GM18858 (cell line): ENCODE measurements at regions not wholly inside any gene's neighbourhood (a gene's known extent, or its start where the extent isn't known, plus 50 kb on each side); places are given as distances from the start of the nearest gene placed in this dataset.
"Not testable (repeated sequence)": the region's sequence is repeated elsewhere in the genome, so short reads cannot be mapped to it uniquely, and the experiment has no call there.

Experiments used
- ATAC-seq: cut with Tn5 transposase; IDR thresholded peaks from one replicate; pipeline ENCODE4 v1.9.1; 2021; ENCODE audit not compliant: unreplicated experiment

DNA sequence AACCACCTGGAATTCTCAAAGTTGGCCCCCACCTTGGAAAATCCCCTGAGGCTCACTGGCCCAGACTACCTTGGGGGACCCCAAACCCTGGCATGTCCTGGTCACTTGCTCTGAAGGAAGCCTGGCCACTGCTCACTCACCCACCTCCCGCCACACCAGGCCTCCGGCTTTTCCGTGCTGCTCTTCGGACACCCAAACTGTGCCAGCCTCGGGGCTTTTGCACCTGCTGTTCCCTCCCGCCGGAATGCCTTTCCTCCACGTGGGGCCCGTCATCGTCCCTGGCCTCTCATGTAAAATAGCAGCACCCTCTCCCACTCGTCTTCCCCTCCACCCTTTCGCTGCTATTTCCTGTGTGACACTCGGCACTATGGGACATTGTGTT lies 87.2 kb upstream of the NCOR2 start:
- no peak for ATAC-seq

DNA sequence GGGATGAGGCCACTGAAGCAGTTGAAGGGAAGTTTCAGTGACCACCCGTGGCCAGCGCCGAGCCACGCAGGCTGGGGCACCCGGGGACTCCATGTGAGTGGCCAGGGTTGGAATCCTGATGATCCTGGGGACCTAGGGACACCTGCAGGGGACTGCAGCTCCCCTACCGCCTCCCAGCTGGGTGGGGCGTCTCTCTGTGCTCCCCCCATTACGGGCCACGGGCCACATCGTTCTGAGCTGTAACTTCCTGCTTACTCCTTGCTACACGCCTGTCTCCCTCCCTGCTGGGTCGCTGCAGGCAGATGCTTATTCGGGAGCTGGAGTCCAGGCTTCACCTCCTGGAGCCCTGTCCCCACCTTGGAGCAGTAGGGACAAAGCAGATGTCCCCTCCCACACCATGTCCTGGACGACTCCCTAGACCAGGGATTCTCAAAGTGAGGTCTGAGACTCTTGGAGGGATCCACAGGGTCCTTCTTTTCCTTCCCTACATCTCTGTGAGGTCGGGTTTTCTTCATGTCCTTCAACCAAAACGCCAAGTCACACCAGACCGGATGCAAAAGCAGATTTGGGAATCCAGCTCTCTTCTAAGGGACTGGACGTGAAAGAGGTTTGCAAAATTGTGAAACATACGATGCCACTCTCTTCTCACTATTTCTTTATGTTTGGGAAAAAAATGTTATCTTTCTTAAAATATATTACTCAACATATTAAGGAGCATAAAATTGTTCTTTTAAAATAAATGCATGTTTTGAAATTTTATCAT lies 85.9 kb upstream of the NCOR2 start:
- no peak for ATAC-seq

DNA sequence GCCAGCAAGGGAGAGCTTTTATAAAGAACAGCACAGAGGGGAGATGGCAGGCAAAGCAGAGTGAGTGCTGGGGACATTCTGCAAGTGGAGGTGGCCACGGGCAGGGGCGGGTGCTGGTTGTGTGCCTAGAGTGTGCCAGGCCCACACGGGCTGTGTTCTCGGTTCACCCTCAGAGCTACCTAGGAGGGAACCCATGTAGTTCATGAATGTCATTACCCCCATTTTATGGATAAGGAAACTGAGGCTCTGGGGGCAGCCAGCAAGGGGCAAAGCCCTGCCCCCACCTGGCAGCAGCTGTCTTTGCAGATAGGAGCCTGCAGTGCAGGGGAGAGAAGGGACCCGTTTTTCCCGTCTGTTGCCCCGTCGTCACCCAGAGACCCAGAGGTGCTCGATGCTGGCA lies 85.2 kb upstream of the NCOR2 start:
- ATAC-seq = no peak

DNA sequence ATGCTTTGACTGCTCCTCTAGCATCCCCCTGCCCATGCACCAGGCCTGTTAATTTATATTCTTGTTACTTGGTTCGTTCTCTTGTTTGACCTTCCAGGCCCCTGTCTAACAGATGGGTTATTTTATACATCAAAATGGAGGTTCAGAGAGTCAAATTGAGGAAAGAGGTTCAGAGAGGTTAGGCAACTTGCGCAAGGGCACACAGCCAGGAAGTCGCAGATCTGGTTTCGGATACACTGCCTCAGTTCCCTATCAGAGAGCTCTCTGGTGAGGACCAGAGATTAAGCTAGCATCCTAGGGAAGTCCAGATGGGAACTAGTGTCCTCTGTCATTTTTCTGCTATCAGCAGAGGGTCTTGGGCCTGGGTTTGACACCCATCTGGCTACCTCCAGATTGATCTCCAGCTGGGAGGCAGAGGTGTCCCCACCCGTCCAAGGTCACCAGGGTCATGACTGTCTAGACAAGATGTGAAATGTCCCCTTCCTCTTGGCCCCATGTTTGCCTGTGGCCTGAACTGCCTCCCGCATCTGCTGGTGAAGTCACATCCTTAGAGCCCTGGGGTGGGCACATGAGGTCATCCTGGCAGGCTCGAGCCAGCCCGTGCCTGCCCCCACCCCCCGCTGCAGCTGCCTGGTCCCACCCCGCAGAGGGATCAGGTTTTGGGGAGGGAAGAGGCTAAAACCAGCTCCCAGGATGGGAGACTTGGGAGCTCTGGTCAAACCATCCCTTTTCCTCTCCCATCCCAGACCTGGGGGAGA lies 84.3 kb upstream of the NCOR2 start:
- ATAC-seq = no peak

DNA sequence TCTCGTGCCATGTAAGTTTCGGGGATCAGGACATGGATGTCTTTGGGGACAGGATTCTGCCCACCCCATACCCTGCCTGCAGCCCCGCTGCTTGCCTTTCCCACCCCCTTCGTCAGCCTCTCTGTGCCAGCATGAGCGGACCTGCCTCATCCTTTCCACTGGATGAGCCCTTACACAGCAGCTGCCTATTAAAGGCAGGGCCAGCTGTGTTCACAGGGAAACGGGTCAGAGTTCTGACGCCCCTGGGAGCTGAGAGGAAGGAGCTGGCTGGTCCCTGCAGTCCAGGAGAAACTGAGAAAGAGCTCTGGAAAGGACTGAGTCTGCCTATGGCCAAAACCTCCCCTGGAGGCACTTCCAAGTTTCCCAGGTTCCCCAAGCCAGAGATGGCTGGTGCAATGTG lies 83.5 kb upstream of the NCOR2 start:
- ATAC-seq = no peak

DNA sequence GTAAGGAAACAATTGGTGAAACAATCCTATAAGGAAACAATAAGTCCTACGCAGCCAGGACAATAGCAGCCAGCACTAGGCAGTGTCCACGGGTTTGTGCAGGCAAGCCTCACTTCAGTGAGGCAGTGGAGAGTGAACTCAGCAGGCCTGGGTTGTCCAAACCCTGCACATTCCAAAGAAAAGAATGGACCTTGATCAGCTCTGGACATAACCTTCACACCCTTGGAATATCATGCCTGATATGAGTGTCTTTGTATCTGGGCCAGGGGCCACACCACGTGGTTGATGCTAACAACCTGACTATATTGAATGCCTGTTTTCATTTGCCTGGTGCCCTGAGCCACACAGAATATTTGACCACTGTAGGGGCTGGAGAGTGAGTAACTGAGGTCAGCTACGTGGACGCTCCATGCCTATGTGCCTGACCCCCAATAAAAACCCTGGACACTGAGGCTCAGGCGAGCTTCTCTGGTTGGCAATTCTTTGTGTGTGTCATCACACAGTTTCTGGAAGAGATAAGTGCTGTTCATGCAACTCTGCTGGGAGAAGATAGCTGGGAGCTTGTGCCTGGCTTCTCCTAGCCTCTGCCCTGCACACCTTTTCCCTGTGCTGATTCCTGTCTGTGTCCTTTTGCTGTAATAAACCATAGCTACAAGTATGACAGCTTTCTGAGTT lies 81.4 kb upstream of the NCOR2 start:
- no peak for ATAC-seq

DNA sequence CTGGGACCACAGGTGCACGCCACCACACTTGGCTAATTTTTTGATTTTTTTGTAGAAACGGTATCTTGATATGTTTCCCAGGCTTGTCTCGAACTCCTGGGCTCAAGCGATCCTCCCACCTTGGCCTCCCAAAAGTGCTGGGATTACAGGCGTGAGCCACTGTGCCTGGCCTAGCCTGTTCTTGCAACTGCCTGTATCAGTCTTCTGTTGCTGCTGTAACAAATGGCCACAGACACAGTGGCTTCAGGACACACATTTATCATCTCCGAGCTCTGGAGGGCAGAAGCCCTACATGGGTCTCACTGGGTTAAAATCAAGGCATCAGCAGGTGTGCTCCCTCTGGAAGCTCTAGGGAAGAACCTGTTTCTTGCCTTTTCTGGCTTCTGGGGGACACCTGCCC lies 79.9 kb upstream of the NCOR2 start:
- ATAC-seq = no peak

DNA sequence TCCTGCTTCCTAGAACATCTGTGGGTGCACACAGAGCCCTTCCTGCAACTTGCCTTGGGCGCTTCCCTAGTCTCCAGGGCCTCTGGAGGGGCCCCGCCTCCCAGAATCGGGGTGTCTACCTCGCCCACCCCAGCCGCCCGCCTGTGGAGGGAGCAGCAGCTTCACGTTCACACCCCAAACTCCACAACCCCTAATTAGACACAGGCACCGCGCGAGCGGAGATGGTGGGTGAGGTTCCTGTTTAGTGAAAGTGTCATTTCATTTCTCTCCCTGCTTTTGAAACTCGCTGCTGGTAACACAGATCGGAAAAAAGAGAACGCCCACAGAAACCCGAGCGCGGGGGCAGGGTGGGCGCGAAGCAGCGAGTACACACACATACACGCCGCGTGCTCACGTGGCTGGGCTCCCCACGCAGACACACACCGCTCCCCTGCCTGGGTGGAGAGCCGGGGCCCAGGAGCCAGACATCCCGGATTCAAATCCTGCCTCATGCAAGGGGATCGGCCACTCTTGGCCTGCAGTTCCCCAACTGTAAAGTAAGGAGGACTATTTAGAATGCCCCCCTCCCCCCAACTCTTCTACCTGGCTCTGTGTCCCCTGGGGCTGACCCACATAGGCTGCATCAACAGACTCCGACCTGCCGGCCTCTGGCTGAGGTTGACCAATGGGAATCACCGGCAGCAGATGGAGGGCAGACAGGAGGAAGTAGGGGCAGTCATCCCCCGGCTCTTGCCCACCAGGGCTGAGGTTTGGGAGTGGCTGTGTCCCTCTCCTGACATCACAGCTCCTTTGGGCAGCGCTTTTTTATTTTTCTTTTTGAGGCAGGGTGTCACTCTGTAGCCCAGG lies 79.2 kb upstream of the NCOR2 start:
- no peak for ATAC-seq

DNA sequence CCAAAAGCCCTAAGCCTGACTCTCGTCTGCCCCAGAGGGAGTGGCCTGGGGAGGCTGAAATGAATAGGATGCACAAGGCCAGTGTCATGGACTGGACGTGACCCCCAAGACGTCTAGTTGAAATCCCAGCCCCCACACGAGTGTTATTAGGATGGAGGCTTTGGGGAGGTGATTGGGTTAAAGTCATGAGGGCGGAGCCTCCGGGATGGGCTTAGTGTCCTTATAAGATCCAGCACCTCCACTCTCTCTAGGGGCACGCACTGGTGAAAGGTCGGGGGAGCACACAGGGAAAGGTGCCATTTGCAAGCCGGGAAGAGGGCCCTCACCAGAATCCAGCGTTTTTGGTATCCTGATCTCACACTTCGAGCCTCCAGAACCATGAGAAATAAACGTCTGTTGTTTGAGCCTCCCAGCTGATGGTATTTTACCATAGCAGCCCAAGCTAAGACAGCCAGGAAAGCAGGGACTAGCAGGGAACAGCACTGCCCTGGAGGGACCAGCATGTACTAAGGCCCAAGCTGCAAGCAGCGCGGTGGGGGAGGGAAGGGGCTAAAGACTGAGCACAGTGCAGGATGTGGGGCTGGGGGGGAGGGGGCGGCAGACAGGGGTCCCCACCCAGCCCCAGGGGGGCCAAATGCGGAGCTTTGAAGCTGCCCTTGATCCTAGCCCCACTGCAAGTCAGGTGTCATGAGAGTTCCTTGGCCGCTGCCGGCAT lies 78.3 kb upstream of the NCOR2 start:
- ATAC-seq = no peak

DNA sequence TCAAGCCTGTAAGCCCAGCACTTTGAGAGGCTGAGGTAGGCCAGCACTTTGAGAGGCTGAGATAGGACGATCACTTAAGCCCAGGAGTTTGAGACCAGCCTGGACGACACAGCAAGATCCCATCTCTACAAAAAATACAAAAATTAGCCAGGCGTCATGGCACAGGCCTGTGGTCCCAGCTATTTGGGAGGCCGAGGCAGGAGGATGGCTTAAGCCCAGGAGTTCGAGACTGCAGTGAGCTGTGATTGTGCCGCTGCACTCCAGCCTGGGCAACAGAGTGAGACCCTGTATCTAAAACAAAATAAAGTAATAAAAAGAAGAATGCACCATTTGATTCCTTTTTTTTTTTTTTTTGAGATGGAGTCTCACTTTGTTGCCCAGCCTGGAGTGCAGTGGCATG lies 76.4 kb upstream of the NCOR2 start:
- not testable (repeated sequence) for ATAC-seq

DNA sequence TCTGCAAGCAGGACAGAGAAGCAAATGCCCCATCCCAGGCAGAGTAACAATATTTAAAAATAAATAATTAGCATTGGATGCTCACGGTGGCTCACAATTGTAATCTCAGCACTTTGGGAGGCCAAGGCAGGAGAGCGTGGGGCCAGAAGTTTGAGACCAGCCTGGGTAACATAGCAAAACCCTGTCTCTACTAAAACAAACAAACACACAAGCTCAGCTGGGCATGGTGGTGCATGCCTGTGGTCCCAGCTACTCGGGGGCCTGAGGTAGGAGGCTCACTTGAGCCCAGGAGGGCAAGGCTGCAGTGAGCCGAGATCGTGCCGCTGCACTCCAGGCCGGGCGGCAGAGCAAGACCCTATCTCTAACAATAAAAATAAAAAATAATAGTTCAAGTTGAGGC lies 74.7 kb upstream of the NCOR2 start:
- ATAC-seq = no peak

DNA sequence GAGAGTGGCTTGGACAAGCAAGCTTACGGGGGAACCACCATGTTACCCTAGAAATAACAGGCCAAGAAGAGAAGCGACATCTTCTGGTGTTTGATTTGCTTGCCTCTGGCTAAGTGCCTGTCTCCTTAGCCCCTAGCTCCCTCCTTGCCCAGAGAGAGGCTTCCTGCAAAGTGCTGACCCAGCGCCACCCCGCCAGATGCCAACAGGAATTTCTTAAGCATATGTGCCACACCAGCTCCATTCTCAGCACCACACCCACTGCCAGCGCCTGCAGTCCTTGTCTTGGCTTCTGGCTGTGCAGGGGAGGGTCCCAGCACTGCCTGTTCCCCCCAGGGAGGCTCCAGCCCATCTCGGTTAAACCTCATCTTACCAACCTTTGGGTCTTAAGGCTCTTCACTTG lies 74.2 kb upstream of the NCOR2 start:
- no peak for ATAC-seq

DNA sequence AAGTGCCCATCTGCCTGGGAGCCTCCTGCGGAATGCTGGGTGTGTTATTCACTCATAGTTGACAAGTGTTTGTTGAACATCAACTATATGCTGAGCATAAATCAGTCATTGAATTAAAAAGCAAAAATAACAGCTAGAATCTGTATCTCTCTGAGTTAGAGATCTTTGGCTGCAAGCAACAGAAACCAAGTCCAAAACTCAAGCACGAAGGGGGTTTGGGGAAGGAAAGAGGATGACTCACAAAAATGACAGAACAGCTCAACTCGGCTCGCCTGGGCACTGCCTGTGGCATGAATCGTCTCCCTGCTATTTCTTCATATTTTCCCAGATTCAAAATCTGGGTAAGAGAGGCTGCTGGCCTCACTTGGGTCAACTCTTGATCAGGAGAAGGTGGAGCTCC lies 72.6 kb upstream of the NCOR2 start:
- no peak for ATAC-seq

DNA sequence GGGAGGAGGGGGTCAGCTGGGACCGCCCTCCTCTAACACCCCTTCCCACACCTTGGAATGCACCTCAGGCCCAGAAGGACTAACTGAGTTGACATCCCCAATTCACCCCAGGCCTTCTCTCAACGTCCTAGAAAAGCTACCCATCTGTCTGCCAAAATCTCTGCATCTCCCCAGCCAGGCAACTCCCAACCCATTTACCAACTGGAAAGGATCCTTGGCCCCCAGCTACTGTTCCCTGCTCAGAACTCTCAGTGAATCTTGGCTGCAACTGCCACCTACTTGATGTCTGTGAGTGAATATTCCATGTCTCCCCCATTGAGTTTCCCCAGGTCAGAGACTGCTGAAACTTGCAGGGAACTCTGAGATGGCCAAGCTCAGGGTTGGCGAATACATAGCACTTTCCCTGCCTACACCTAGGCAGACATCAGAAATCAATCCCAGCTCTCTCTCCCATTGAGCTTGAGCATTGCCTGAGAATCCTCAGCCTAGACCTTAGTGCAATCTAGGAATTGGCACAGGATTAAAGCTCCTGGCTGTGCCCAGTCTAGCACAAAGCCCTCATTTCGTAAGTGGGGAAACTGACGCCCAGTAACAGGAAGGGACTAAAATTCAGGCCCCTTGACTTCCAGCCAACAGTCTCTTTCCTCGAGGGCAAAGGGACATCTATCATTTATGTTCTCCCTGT lies 71.9 kb upstream of the NCOR2 start:
- no peak for ATAC-seq

DNA sequence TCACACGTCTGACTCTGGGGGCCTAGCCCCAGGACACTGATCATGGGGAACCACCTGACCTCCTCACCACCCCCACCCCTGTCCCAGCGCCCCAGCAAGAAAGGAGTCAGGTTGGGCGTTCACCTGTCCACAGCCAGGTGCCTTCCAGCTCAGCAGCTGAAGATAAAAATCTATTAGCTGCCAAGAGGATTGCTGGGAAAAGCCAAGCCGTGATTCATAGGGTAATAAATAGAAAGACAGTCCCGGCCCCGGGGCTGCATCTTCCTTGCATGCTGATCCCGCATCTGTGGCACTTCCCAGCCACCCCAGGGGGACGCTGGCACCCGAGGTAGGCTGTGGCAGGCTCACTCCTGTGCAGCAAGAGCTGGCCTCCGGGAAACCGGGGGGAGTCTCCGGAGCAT lies 70.2 kb upstream of the NCOR2 start:
- ATAC-seq = no peak

DNA sequence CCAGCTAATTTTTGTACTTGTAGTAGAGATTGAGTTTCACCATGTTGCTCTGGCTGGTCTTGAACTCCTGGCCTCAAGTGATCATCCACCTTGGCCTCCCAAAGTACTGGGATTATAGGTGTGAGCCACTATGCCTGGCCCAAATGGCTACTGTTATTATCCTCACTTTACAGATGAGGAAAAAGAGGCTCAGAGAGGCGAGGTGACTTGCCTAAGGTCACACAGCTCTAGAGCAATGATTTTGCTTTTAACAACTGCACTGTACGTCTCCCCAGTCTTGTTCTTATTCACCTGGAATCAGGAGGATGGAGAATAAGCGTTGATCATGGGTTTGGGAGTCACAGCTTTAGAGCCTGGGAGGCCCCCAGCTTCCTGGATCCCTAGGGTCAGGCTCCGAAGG lies 69.8 kb upstream of the NCOR2 start:
- ATAC-seq = no peak

DNA sequence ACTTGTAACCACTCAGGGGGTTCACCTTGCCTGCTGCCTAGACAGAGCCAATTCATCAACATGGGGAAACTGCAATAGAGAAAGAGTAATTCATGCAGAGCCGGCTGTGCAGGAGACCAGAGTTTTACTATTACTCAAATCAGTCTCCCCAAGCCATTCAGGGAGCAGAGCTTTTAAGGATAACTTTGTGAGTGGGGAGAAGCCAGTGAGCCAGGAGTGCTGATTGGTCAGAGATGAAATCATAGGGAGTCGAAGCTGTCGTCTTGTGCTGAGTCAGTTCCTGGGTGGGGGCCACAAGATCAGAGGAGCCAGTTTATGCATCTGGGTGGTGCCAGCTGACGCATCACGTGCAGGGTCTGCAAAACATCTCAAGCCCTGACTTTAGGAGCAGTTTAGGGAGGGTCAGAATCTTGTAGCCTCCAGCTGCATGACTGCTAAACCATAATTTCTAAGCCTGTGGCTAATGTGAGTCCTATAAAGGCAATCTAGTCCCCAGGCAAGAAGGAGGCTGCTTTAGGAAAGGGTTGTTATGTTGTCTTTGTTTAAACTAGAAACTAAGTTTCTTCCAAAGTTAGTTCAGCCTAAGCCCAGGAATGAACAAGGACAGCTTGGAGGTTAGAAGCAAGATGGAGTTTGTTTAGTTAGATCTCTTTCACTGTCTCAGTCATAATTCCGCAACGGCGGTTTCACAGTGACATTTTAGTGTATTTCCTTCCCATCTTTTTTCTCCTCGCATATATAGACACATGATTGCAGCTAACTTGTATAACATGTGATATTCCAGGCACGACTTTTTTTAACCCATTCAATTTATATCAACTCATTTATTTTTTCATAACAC lies 68.9 kb upstream of the NCOR2 start:
- no peak for ATAC-seq

DNA sequence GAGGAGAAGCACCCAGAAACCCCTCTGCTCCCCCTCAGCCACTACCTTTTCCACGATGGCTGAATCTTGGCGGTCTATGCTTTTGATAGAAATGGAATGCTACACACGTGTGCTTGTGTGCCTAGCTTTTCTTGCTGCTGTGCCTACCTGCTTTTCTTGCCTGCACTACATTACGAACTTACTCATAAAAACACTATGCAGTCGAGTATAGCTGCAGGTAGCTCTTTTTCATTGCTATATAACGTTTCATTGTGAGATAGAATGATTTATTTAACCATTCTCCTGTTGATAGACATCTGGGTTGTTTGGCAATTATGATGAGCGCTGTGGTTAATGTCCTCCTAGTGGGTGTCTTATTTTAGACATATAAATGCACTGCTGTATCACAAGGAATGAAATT lies 67.9 kb upstream of the NCOR2 start:
- ATAC-seq = no peak
